Spleen (tissue), 11 donors: ENCODE measurements at regions not wholly inside any gene's neighbourhood (a gene's known extent, or its start where the extent isn't known, plus 50 kb on each side); places are given as distances from the start of the nearest gene placed in this dataset.
"Not testable (repeated sequence)": the region's sequence is repeated elsewhere in the genome, so short reads cannot be mapped to it uniquely, and the experiment has no call there.

Experiments used
- DNase-seq: peaks from one replicate; pipeline ENCODE4 v3.0.0-alpha.2; 2020
- H3K27ac ChIP-seq, 8 donors: fragments of 200-600 bp; sonication (generic) in 7 of 8; 1 replicate in 4 of 8; 2 replicates in 4 of 8; pipeline versions ENCODE4 v1.5.0 to v1.8.0; 2016 to 2021; ENCODE audit warnings: inconsistent platforms in 4 of 8, mild to moderate bottlenecking in 4 of 8, moderate library complexity in 1 of 8
- H3K27me3 ChIP-seq, 7 donors: fragments of 200-600 bp; sonication (generic) in 6 of 7; replicated peaks in 1 of 7; 1 replicate in 4 of 7; 2 replicates in 3 of 7; pipeline versions ENCODE4 v1.5.0 to v1.8.0; 2016 to 2021; ENCODE audit warnings: inconsistent platforms in 3 of 7, mild to moderate bottlenecking in 1 of 7
- H3K36me3 ChIP-seq, 6 donors: fragments of 200-600 bp; sonication (generic) in 5 of 6; 1 replicate in 4 of 6; 2 replicates in 2 of 6; pipeline versions ENCODE4 v1.5.0 to v1.8.0; 2016 to 2021; ENCODE audit warnings: inconsistent platforms in 2 of 6
- H3K4me1 ChIP-seq, 6 donors: fragments of 200-600 bp; sonication (generic) in 5 of 6; 1 replicate in 3 of 6; 2 replicates in 3 of 6; pipeline versions ENCODE4 v1.5.0 to v1.8.0; 2016 to 2021; ENCODE audit warnings: inconsistent platforms in 3 of 6
- H3K4me3 ChIP-seq, 8 donors: fragments of 200-600 bp; sonication (generic) in 7 of 8; 1 replicate in 4 of 8; 2 replicates in 4 of 8; pipeline versions ENCODE4 v1.5.0 to v1.8.0; 2016 to 2021; ENCODE audit warnings: inconsistent platforms in 4 of 8, mild to moderate bottlenecking in 4 of 8, moderate library complexity in 2 of 8
- H3K9me3 ChIP-seq, 8 donors: fragments of 200-600 bp; sonication (generic) in 7 of 8; 1 replicate in 4 of 8; 2 replicates in 4 of 8; pipeline versions ENCODE4 v1.5.0 to v1.8.0; 2016 to 2021; ENCODE audit warnings: inconsistent platforms in 4 of 8
- CTCF ChIP-seq, 11 experiments: fragments of 200-600 bp in 7 of 11; fragments of 450-650 bp in 4 of 11; sonication (generic) in 4 of 11; IDR thresholded peaks in 8 of 11; conservative IDR thresholded peaks in 3 of 11; 1 replicate in 7 of 11; 2 replicates in 4 of 11; pipeline versions ENCODE4 v1.4.0 to v1.8.0; 2016 to 2021; ENCODE audit warnings: antibody characterized with exemption in 11 of 11, inconsistent platforms in 4 of 11, mild to moderate bottlenecking in 1 of 11
- POLR2A ChIP-seq, 3 donors: fragments of 450-650 bp; IDR thresholded peaks; one replicate each; pipeline ENCODE4 v1.5.1; 2017; ENCODE audit warnings: antibody characterized with exemption in 3 of 3, mild to moderate bottlenecking in 1 of 3
- POLR2AphosphoS5 ChIP-seq, 3 donors: sonication (generic); formaldehyde crosslinking; IDR thresholded peaks; one replicate each; pipeline ENCODE4 v1.5.1; 2017; ENCODE audit warnings: antibody characterized with exemption in 3 of 3
- WGBS, 5 donors: extraction: QIAGEN DNeasy Blood & Tissue Kit in 3 of 5; methylation state at CpG; one replicate each; pipeline versions ENCODE4 v1.1.5 to v1.1.7; 2013 to 2018; 5-methylcytosine and 5-hydroxymethylcytosine counted together
- intact Hi-C: fragments of 100-400 bp; cut with DNase I; formaldehyde crosslinking; loops from one replicate; pipeline ENCODE4 v1.15.0; 2023; ENCODE audit warnings: low total_unique reads
- donor health status: healthy with polysubstance abuse.
- donor health status: DM: no; HTN: no; CAD: no; lungs with moderate emphysema.
- donor health status: DM: no; HTN: no; CAD: no.
- donor health status: Bipolar disorder and iron deficiency.
- donor health status: healthy.
- donor health status: DM: no; HTN: no; CAD: no.
- donor health status: DM: yes; HTN: yes; CAD: no.

GRCh38 chr5:53262348-53262970, 152.9 kb upstream of the MOCS2 start:
- intact Hi-C loops = loop anchor here (10.0 kb wide), 1 partner anchor 952 kb away; no protein-coding TSS in a partner anchor
- WGBS, 5 donors = 82 to 89% (median 86%) methylated on average over 4 of the region's 4 CpGs

GRCh38 chr5:53263151-53263550, 153.6 kb upstream of the MOCS2 start:
- 83 to 96% (median 92%) methylated on average over 1 of the region's 1 CpG for WGBS, 5 donors

More at GRCh38 chr5:53262348-53262970, 152.9 kb upstream of the MOCS2 start:
- no peak overlapping the region for H3K4me3 ChIP-seq
- H3K27ac ChIP-seq = no peak overlapping the region
- H3K4me1 ChIP-seq = no peaks in the 10 kb centered on the region
- no peaks in the 10 kb centered on the region for H3K27me3 ChIP-seq
- no peak for DNase-seq
- H3K9me3 ChIP-seq = no peaks in the 10 kb centered on the region
- no peaks in the 10 kb centered on the region for H3K36me3 ChIP-seq
- TF ChIP-seq POLR2AphosphoS5 (IDR thresholded peaks at IDR 0.05) (no peak), POLR2A (IDR thresholded peaks at IDR 0.05) (no peak), CTCF (IDR thresholded peaks at IDR 0.05 in 8 of 11, conservative IDR thresholded peaks at IDR 0.05 in 3 of 11) (peak in 4 of 11 experiments; percentile 18 to 35 (median 26))

GRCh38 chr5:53265043-53265442, 155.5 kb upstream of the MOCS2 start:
- Histone ChIP-seq H3K4me1 (no peaks in the 10 kb centered on the region), H3K36me3 (no peaks in the 10 kb centered on the region), H3K27ac (no peak overlapping the region), H3K9me3 (peaks cover 0 to 7% (median 0%) of the 10 kb centered on the region in 8 donors), H3K27me3 (no peaks in the 10 kb centered on the region), H3K4me3 (no peak overlapping the region)
- intact Hi-C loops = loop anchor here (10.0 kb wide), 1 partner anchor 950 kb away; no protein-coding TSS in a partner anchor
- 53 to 82% (median 63%) methylated on average over 2 of the region's 2 CpGs for WGBS, 5 donors
- TF ChIP-seq CTCF (IDR thresholded peaks at IDR 0.05 in 8 of 11, conservative IDR thresholded peaks at IDR 0.05 in 3 of 11) (no peak), POLR2A (IDR thresholded peaks at IDR 0.05) (no peak), POLR2AphosphoS5 (IDR thresholded peaks at IDR 0.05) (no peak)
- DNase-seq = no peak

More at GRCh38 chr5:53263151-53263550, 153.6 kb upstream of the MOCS2 start:
- TF ChIP-seq POLR2A (IDR thresholded peaks at IDR 0.05) (no peak), CTCF (IDR thresholded peaks at IDR 0.05 in 8 of 11, conservative IDR thresholded peaks at IDR 0.05 in 3 of 11) (no peak), POLR2AphosphoS5 (IDR thresholded peaks at IDR 0.05) (no peak)
- intact Hi-C loops = loop anchor here (10.0 kb wide), 1 partner anchor 952 kb away; no protein-coding TSS in a partner anchor
- no peaks in the 10 kb centered on the region for H3K36me3 ChIP-seq
- H3K27ac ChIP-seq = no peak overlapping the region
- DNase-seq = no peak
- peaks cover 0 to 4% (median 0%) of the 10 kb centered on the region in 8 donors for H3K9me3 ChIP-seq
- no peaks in the 10 kb centered on the region for H3K4me1 ChIP-seq
- H3K4me3 ChIP-seq = no peak overlapping the region
- no peaks in the 10 kb centered on the region for H3K27me3 ChIP-seq

- H3K4me3 ChIP-seq, H3K27me3 ChIP-seq, H3K9me3 ChIP-seq, H3K4me1 ChIP-seq, DNase-seq, H3K36me3 ChIP-seq, H3K27ac ChIP-seq: not testable (repeated sequence)
- intact Hi-C loops = loop anchor here (10.0 kb wide), 1 partner anchor 947 kb away; no protein-coding TSS in a partner anchor
- 77 to 95% (median 79%) methylated on average over 7 of the region's 7 CpGs for WGBS, 5 donors
Observed at GRCh38 chr5:53268241-53268640, 158.7 kb upstream of the MOCS2 start.
